ENCODE measurements at regions not wholly inside any gene's neighbourhood (a gene's known extent, or its start where the extent isn't known, plus 50 kb on each side); places are given as distances from the start of the nearest gene placed in this dataset.

DNA sequence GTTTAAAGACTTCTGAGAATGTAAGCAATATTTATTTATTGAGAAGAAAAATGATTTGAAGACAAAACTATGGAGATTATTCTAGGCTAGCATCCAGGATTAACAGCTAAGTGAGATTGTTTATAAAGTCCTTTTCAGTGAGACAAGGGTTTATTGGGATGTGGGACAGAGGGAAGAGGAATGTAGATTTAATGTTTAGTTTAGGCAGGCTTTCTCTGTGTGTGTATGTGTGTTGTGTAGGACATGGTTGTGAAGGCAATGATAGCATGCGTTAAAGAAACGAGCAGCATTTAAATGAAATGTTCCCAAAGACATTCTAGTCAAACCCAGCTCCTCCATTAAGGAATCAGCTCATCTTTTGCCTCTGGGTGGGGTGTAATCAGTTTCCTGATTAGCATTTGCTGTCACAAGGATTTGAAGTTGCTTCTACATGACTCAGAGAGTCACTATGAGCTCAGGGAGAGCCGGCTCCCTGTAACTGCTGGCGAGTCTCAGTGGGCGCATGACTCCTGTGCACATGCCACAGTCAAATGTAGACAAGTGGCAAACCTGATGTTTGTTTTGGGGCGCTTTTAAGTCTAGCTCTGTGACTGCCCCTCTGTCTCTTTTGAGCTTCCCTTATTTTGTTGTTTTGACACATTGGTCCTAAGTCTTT lies 442.2 kb upstream of the CELF4 start:
- DNase-seq (ENCODE audit: low read depth): no peak

- DNase-seq (ENCODE audit: low read depth): no peak
These were observed 441.4 kb upstream of the CELF4 start for GRCh38 chr18:38007026-38007425.

- DNase-seq (ENCODE audit: low read depth): no peak
These were observed 440.9 kb upstream of the CELF4 start for GRCh38 chr18:38006541-38006940.

- no peak for DNase-seq (ENCODE audit: low read depth)
These were observed 432.1 kb upstream of the CELF4 start for GRCh38 chr18:37997695-37998094.

DNA sequence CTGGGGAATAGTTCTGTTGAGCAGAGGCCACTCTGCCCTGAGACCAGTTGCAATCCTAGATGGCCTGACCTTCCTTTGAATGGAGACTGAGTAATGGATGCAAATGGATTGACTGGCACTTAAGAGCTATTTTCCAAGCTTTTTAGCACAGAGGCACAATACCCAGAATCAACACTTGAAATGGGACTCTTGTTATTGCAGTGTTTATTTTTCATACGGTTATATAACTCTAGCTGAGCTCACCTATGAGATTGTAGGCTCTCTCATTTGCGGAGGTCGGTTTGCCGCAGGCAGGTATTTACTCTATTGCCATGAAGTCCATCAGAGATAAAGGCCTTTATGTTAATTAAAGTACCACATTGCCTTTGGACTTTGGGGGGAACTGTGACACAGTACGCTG lies 422.3 kb upstream of the CELF4 start:
- no peak for DNase-seq (ENCODE audit: low read depth)

- no peak for DNase-seq (ENCODE audit: low read depth)
These were observed 421.1 kb upstream of the CELF4 start for GRCh38 chr18:37986665-37987064.

GRCh38 chr18:37985126-37985525 lies 419.5 kb upstream of the CELF4 start:
- DNase-seq (ENCODE audit: low read depth): no peak

GRCh38 chr18:37980556-37980955 lies 415.0 kb upstream of the CELF4 start:
- no peak for DNase-seq (ENCODE audit: low read depth)

DNA sequence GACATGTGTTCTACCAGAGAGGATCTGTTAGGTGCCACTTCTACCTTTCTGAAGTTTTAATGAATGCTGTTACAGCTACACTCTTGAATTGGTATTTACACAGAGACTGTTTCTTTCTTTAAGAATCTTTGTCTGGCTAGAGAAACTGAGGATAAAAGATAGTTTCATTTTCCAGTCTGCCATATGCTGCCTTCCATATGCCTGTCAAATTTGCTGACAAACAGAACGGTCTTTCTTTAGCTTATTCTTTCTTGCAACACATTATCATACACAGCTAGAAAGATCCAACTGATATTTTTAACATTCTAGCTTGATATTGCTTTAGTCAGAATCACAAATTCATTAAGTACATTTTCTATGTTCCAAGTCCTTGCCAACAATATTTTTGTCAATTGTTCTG lies 409.8 kb upstream of the CELF4 start:
- DNase-seq (ENCODE audit: low read depth): no peak

DNA sequence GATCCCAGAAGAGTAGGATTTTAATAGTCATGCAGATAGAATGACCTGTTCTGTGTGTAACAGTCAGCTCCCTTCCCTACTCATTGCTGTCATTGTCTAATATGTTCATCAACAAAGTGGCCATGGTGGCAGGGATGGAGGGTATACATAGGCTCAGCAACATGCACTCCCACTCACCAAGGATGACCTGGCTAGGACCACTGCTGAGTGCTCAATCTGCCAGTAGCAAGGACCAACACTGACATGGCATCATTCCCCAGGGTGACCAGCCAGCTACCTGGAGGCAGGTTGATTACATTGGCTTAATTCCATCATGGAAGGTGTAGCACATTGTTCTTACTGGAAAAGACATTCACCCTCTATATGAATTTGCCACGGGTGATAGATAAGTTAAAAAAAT lies 401.7 kb upstream of the CELF4 start:
- DNase-seq (ENCODE audit: low read depth): no peak

DNA sequence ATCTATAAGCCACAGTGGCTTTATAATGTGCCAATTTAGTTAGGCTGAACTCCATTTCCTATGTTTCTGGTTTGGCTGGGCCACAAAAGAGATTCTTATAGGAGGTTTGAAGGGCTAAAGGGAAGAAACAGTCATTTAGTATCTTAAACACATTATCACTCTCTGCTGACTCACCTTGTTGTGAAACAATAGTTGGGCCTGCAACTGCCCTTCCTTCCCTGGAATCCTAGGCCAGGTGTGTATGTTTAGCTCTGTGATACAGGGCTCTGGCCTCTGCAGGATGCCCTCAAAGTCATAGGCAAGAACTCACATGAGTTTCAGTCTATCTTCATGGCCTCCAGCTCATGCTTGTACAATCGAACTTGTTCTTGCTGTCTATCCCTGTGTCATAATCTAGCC lies 400.0 kb upstream of the CELF4 start:
- DNase-seq (ENCODE audit: low read depth): no peak

GRCh38 chr18:37964885-37965571 lies 399.4 kb upstream of the CELF4 start:
- DNase-seq (ENCODE audit: low read depth): no peak

DNA sequence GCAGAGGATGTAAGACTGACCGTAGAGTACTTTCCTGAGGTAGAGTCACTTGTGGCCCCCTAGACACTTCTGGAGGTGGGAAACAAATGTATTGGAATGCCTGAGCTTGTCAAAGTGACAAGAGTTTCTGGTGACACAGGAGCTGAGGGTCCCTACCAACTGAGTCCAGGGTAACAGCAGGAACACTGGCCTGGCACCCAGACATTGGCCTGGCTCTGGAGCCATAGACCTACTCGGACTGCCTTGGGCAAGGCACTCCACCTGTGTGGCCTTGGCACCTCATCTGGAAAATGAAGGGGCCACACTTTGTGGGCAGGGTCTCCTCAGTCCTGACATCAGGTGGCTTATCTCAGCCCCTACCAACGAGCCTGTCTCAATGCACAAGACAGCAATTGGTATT lies 398.2 kb upstream of the CELF4 start:
- DNase-seq (ENCODE audit: low read depth): no peak

- DNase-seq (ENCODE audit: low read depth): no peak
These were observed 396.8 kb upstream of the CELF4 start for GRCh38 chr18:37962316-37962966.

DNA sequence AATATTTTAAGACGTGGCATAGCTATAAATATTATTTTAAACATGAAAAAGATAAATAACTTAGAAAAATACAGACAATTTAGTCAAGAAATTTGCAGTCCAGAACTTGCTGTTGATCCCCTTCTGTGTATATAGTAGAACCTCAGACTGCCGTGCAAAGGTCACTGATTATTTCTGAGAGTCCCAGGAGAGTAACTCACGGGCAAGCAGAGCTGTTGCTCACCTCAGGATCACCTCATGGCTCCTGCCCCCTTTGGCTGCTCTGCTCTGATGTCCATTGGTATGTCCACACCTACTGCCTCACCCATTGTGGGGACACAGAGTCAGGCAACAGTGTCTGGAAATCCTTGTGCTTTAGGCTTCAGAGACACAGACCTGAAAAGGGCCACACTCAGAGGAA lies 392.9 kb upstream of the CELF4 start:
- DNase-seq (ENCODE audit: low read depth): no peak

DNA sequence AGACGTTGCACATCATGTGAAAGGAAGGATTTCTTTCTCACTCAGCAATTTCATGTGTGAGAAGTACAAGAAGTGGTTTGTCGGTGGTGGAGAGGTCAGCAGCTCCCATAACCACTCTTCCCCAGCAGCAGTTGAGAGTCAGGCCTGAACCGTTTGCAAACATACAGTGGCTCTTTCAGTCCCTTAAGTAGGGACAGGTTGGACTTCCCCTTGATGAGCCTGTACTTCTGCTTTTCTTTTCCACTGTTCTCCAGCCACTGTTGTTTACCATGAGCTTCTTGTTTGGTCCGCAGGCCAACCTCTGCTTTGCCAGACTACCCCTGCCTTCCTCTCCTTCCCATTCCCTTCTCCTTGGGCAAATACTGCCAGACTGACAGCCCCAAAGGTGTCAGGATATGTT lies 391.3 kb upstream of the CELF4 start:
- DNase-seq (ENCODE audit: low read depth): no peak

GRCh38 chr18:37956020-37956419 lies 390.4 kb upstream of the CELF4 start:
- DNase-seq (ENCODE audit: low read depth): no peak

GRCh38 chr18:37955201-37955600 lies 389.6 kb upstream of the CELF4 start:
- DNase-seq (ENCODE audit: low read depth): no peak

DNA sequence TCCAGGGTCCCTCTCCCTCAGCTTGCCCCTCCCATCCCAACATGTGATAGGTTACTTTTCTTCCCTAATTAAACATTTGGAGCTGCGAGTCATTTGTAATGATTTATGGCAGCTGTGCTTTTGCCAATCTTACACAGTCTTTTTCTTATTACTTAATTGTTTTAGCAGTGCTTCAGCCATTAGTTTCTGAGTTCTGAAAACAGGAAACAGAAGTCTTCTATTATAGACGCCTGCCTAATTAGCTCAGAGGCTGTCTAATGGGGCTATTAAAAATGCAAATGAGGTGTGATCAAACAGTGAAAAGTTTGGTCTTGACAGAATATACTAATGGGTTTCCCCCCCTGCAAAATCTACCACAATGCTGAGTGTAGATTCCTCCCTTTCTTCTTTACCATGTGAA lies 388.3 kb upstream of the CELF4 start:
- DNase-seq (ENCODE audit: low read depth): no peak

- no peak for DNase-seq (ENCODE audit: low read depth)
These were observed 382.9 kb upstream of the CELF4 start for GRCh38 chr18:37948471-37948870.

DNA sequence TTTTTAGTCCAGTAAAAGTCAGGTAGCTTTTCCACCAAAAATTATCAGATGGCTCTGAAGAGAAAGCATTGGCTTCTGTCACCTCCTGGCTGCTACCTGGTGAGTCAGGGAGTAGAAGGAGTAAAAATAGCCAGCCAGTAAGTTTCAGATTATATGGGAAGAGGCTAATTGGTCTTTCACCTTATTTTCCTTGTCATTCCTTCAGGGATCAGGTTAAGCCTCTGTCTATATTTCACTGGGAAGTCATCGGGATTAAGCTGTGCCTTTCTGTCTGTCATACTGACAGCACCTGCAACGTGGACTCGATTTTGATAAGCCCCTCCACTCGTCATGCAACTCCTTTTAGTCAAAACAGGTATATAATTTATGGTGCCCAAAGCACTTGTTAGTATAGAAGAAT lies 380.7 kb upstream of the CELF4 start:
- no peak for DNase-seq (ENCODE audit: low read depth)

DNA sequence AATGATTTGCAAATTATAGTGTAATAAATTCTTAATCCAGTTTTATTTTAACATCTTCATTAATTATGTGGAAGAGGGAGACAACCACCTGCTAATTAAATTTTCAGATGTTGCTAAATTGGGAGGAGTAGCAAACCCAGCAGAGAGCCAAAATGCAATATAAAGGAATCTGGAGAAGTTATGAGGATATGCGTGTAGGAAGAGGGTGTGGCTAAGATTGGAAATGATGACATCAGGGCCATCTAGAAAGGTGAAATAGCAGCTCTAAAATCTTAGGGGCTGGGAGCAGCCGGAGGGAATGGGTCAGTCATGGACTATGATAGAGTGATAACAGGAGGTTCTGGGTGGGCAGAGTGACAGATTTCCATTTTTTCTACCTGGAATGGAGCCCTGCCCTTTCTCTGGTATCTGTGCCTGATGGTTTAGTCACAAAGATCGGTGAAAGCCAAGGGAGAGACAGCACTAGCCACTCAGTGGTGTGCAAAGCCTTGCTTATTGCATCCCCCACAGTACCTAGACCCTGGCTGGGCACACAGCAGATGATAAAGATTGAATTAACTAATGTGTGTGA lies 379.2 kb upstream of the CELF4 start:
- DNase-seq (ENCODE audit: low read depth): no peak

- DNase-seq (ENCODE audit: low read depth): no peak
These were observed 371.7 kb upstream of the CELF4 start for GRCh38 chr18:37937287-37937686.
